H1 (cell line): ENCODE measurements at regions not wholly inside any gene's neighbourhood (a gene's known extent, or its start where the extent isn't known, plus 50 kb on each side); places are given as distances from the start of the nearest gene placed in this dataset.

ENCODE experiments used
- CTCF ChIA-PET: fragments of 300-600 bp; sonication (Branson Sonifier 250); formaldehyde crosslinking; loops from one replicate; lab custom pipeline; 2021; ENCODE audit not compliant: partially characterized antibody; lab: Charles Lee
- POLR2A ChIA-PET: fragments of 300-600 bp; sonication (Branson Sonifier 250); formaldehyde crosslinking; loops from one replicate; lab custom pipeline; 2021; ENCODE audit warnings: inconsistent platforms; ENCODE audit not compliant: partially characterized antibody; lab: Charles Lee
- DNase-seq, 2 experiments: peaks; one replicate each; pipeline versions ENCODE4 v3.0.0 to v3.0.0-alpha.2; 2010 to 2022; ENCODE audit warnings: low spot score in 2 of 2, low read depth in 1 of 2, mixed read lengths in 1 of 2
- FAIRE-seq: peaks from 2 replicates; lab custom pipeline; 2011; peaks lifted over from hg19 to GRCh38; lab: Jason Lieb, UNC
- H2AFZ ChIP-seq: 2 replicates; pipeline ENCODE4 v1.8.1; 2012; ENCODE audit warnings: low read length, inconsistent platforms
- H2AK5ac ChIP-seq: 2 replicates; pipeline ENCODE4 v1.6.1; 2013; ENCODE audit warnings: low read depth, low read length
- H2BK120ac ChIP-seq: replicated peaks from 2 replicates; pipeline ENCODE3; 2013; ENCODE audit warnings: low read depth, low read length, inconsistent platforms
- H2BK12ac ChIP-seq: 2 replicates; pipeline ENCODE4 v1.6.1; 2013; ENCODE audit warnings: low read depth, low read length
- H2BK15ac ChIP-seq: 2 replicates; pipeline ENCODE4 v1.6.1; 2013; ENCODE audit warnings: low read length
- H2BK20ac ChIP-seq: 2 replicates; pipeline ENCODE4 v1.6.1; 2013; ENCODE audit warnings: low read length
- H2BK5ac ChIP-seq: 2 replicates; pipeline ENCODE4 v1.6.1; 2013; ENCODE audit warnings: low read depth, low read length
- H3K14ac ChIP-seq: 2 replicates; pipeline ENCODE4 v1.6.1; 2013; ENCODE audit warnings: inconsistent platforms; ENCODE audit not compliant: insufficient read length
- H3K18ac ChIP-seq: 2 replicates; pipeline ENCODE4 v1.6.1; 2013; ENCODE audit warnings: low read length; ENCODE audit errors: extremely low read depth
- H3K23ac ChIP-seq: 2 replicates; pipeline ENCODE4 v1.6.1; 2013; ENCODE audit warnings: inconsistent platforms; ENCODE audit not compliant: insufficient read length
- H3K23me2 ChIP-seq: 2 replicates; pipeline ENCODE4 v1.6.1; 2013; ENCODE audit warnings: low read depth, low read length
- H3K27ac ChIP-seq: 2 replicates; pipeline ENCODE4 v1.6.1; 2011; ENCODE audit warnings: low read depth, low read length, inconsistent platforms
- H3K27me3 ChIP-seq, 4 experiments: replicated peaks in 1 of 4; 1 replicate in 1 of 4; 2 replicates in 3 of 4; pipeline versions ENCODE4 v1.6.1 to v1.8.1; 2011 to 2013; ENCODE audit warnings: low read length in 3 of 4, mild to moderate bottlenecking in 3 of 4, inconsistent platforms in 2 of 4, mixed read lengths in 2 of 4, moderate library complexity in 1 of 4; ENCODE audit not compliant: control insufficient read depth in 3 of 4, insufficient read depth in 3 of 4; ENCODE audit errors: extremely low read depth in 1 of 4
- H3K36me3 ChIP-seq, 4 experiments: 2 replicates each; pipeline versions ENCODE4 v1.6.1 to v1.8.1; 2011 to 2013; ENCODE audit warnings: mild to moderate bottlenecking in 4 of 4, low read length in 3 of 4, moderate library complexity in 2 of 4, control low read depth in 1 of 4, inconsistent platforms in 1 of 4; ENCODE audit not compliant: insufficient read depth in 4 of 4, control insufficient read depth in 2 of 4
- H3K4ac ChIP-seq: replicated peaks from 2 replicates; pipeline ENCODE3; 2013; ENCODE audit warnings: low read length, low read depth, mixed read lengths, inconsistent platforms; ENCODE audit not compliant: insufficient read length
- H3K4me1 ChIP-seq, 4 experiments: replicated peaks in 1 of 4; 1 replicate in 1 of 4; 2 replicates in 3 of 4; pipeline versions ENCODE4 v1.6.1 to v1.8.1; 2011 to 2013; ENCODE audit warnings: low read length in 3 of 4, inconsistent platforms in 2 of 4, mixed read lengths in 1 of 4; ENCODE audit not compliant: insufficient read depth in 4 of 4, control insufficient read depth in 3 of 4
- H3K4me2 ChIP-seq, 2 experiments: 2 replicates each; pipeline versions ENCODE4 v1.6.1 to v1.8.1; 2011 to 2013; ENCODE audit warnings: low read depth in 2 of 2, low read length in 2 of 2, control low read depth in 1 of 2, inconsistent platforms in 1 of 2, mild to moderate bottlenecking in 1 of 2; ENCODE audit not compliant: insufficient read depth in 1 of 2
- H3K4me3 ChIP-seq, 4 experiments: fragments of 200-600, 300-600 bp in 1 of 4; sonication (generic), shearing (Covaris generic), sonication (Bioruptor Twin) in 1 of 4; 2 replicates each; pipeline versions ENCODE4 v1.5.1 to v1.8.1; 2011 to 2016; ENCODE audit warnings: low read length in 4 of 4, low read depth in 3 of 4, control low read depth in 2 of 4, inconsistent platforms in 2 of 4, mild to moderate bottlenecking in 2 of 4, mixed read lengths in 1 of 4, moderate library complexity in 1 of 4; ENCODE audit not compliant: insufficient read depth in 2 of 4; ENCODE audit errors: extremely low read depth in 1 of 4
- H3K56ac ChIP-seq: replicated peaks from 2 replicates; pipeline ENCODE3; 2013; ENCODE audit warnings: low read depth, mild to moderate bottlenecking, mixed read lengths, low read length, inconsistent platforms; ENCODE audit not compliant: insufficient read length
- H3K79me1 ChIP-seq: 2 replicates; pipeline ENCODE4 v1.6.1; 2013; ENCODE audit warnings: low read depth, low read length, control low read depth
- H3K79me2 ChIP-seq, 2 experiments: 2 replicates each; pipeline versions ENCODE4 v1.6.1 to v1.8.1; 2012 to 2013; ENCODE audit warnings: low read length in 2 of 2, mild to moderate bottlenecking in 2 of 2, inconsistent platforms in 1 of 2; ENCODE audit not compliant: insufficient read depth in 2 of 2, control insufficient read depth in 1 of 2
- H3K9ac ChIP-seq, 4 experiments: replicated peaks in 1 of 4; 1 replicate in 1 of 4; 2 replicates in 3 of 4; pipeline versions ENCODE4 v1.6.1 to v1.8.1; 2011 to 2013; ENCODE audit warnings: low read depth in 3 of 4, low read length in 3 of 4, control low read depth in 2 of 4, mild to moderate bottlenecking in 2 of 4, moderate library complexity in 2 of 4, inconsistent platforms in 1 of 4; ENCODE audit errors: extremely low read depth in 1 of 4
- H3K9me3 ChIP-seq, 2 experiments: 2 replicates each; pipeline versions ENCODE4 v1.6.1 to v1.8.1; 2012 to 2013; ENCODE audit warnings: mild to moderate bottlenecking in 2 of 2, moderate library complexity in 2 of 2, control low read depth in 1 of 2, inconsistent platforms in 1 of 2, low read depth in 1 of 2, low read length in 1 of 2, mixed read lengths in 1 of 2; ENCODE audit not compliant: insufficient read depth in 2 of 2
- H4K20me1 ChIP-seq, 2 experiments: replicated peaks in 1 of 2; 2 replicates each; pipeline versions ENCODE3 to v1.8.1; 2011 to 2013; ENCODE audit warnings: inconsistent platforms in 2 of 2, low read length in 2 of 2, mild to moderate bottlenecking in 1 of 2; ENCODE audit not compliant: insufficient read depth in 2 of 2, control insufficient read depth in 1 of 2
- H4K5ac ChIP-seq: 2 replicates; pipeline ENCODE4 v1.6.1; 2013; ENCODE audit warnings: low read length, low read depth, mixed read lengths, inconsistent platforms; ENCODE audit not compliant: insufficient read length
- H4K8ac ChIP-seq: 2 replicates; pipeline ENCODE4 v1.8.0; 2013; ENCODE audit warnings: mild to moderate bottlenecking, moderate library complexity, low read length, inconsistent platforms; ENCODE audit not compliant: insufficient read depth; ENCODE audit errors: extremely low read depth
- H4K91ac ChIP-seq: replicated peaks from 2 replicates; pipeline ENCODE3; 2013; ENCODE audit warnings: low read length, mixed read lengths, inconsistent platforms; ENCODE audit not compliant: insufficient read length
- CTCF ChIP-seq, 3 experiments: IDR thresholded peaks; 1 replicate in 2 of 3; 2 replicates in 1 of 3; pipeline versions ENCODE4 v1.5.1 to v1.6.1; 2011; ENCODE audit warnings: low read length in 3 of 3, mild to moderate bottlenecking in 3 of 3, inconsistent platforms in 2 of 3, low read depth in 1 of 3, moderate library complexity in 1 of 3; ENCODE audit not compliant: insufficient read depth in 1 of 3; ENCODE audit errors: control extremely low read depth in 1 of 3
- E2F6 ChIP-seq: IDR thresholded peaks from 2 replicates; pipeline ENCODE4 v1.6.1; 2012; ENCODE audit warnings: inconsistent platforms
- EGR1 ChIP-seq: IDR thresholded peaks from 2 replicates; pipeline ENCODE4 v1.6.1; 2011; ENCODE audit warnings: low read depth, low read length, borderline replicate concordance
- JUND ChIP-seq: IDR thresholded peaks from 2 replicates; pipeline ENCODE4 v1.6.1; 2011; ENCODE audit warnings: mild to moderate bottlenecking, improper control_type of control experiment, low read length
- KDM1A ChIP-seq: fragments of 200-600, 300-600 bp; sonication (generic); IDR thresholded peaks from 2 replicates; pipeline ENCODE4 v1.7.1; 2016; ENCODE audit warnings: mild to moderate bottlenecking, low read length, borderline replicate concordance
- MAX ChIP-seq: IDR thresholded peaks from 2 replicates; pipeline ENCODE4 v1.6.1; 2012; ENCODE audit warnings: inconsistent platforms
- POLR2A ChIP-seq, 2 experiments: IDR thresholded peaks; 1 replicate in 1 of 2; 2 replicates in 1 of 2; pipeline ENCODE4 v1.6.1; 2011; ENCODE audit warnings: low read depth in 2 of 2, low read length in 2 of 2, mild to moderate bottlenecking in 2 of 2; ENCODE audit errors: control extremely low read depth in 1 of 2
- POLR2AphosphoS5 ChIP-seq: IDR thresholded peaks from 2 replicates; pipeline ENCODE4 v1.6.1; 2011; ENCODE audit warnings: low read depth, low read length
- SP1 ChIP-seq: IDR thresholded peaks from 2 replicates; pipeline ENCODE4 v1.6.1; 2011; ENCODE audit warnings: low read depth, low read length
- TAF7 ChIP-seq: optimal IDR thresholded peaks from 2 replicates; pipeline ENCODE3; 2011; ENCODE audit warnings: low read depth, mild to moderate bottlenecking, inconsistent platforms, low read length, moderate library complexity, borderline replicate concordance
- TEAD4 ChIP-seq: IDR thresholded peaks from 2 replicates; pipeline ENCODE4 v1.6.1; 2012; ENCODE audit warnings: low read depth, low read length, inconsistent platforms, mixed read lengths
- WGBS, 2 experiments: shearing (Covaris generic) in 1 of 2; methylation state at CpG; one replicate each; pipeline versions ENCODE4 v1.1.6 to v1.1.7; 2013 to 2015; ENCODE audit warnings: low lambda C conversion rate in 2 of 2, mixed read lengths in 2 of 2, inconsistent platforms in 1 of 2, low coverage in 1 of 2, missing lambda C conversion rate in 1 of 2; ENCODE audit not compliant: insufficient replicate concordance in 2 of 2, insufficient coverage in 1 of 2, insufficient read length in 1 of 2; ENCODE audit errors: extremely low coverage in 1 of 2, missing lambda C conversion rate in 1 of 2; 5-methylcytosine and 5-hydroxymethylcytosine counted together

- no peaks in the 10 kb centered on the region for H3K36me3 ChIP-seq
- no peak overlapping the region for H3K4me2 ChIP-seq
- H3K27me3 ChIP-seq: no peaks in the 10 kb centered on the region
- no peak overlapping the region for H3K23ac ChIP-seq
- WGBS, 2 experiments: 79% methylated on average over 5 of the region's 5 CpGs; no CpG with 5 or more reads in 1 of the 2 experiments
- H4K5ac ChIP-seq: no peak overlapping the region
- no peak overlapping the region for H3K56ac ChIP-seq
- H3K79me2 ChIP-seq: no peaks in the 10 kb centered on the region
- no peak for FAIRE-seq
- H3K18ac ChIP-seq: no peak overlapping the region
- no peak overlapping the region for H2BK120ac ChIP-seq
- no peak overlapping the region for H3K4ac ChIP-seq
- H2BK15ac ChIP-seq: no peak overlapping the region
- no peak overlapping the region for H2BK20ac ChIP-seq
- H4K20me1 ChIP-seq: no peaks in the 10 kb centered on the region
- POLR2A ChIA-PET: no interaction called here
- no peak for DNase-seq
- H3K9me3 ChIP-seq: no peaks in the 10 kb centered on the region
- no peak overlapping the region for H3K27ac ChIP-seq
- no peaks in the 10 kb centered on the region for H3K23me2 ChIP-seq
- H3K14ac ChIP-seq: no peak overlapping the region
- H2BK12ac ChIP-seq: no peak overlapping the region
- H4K8ac ChIP-seq: peak overlapping the region; percentile 29; the same call in 1 of the 2 replicates
- H2BK5ac ChIP-seq: no peak overlapping the region
- H3K4me3 ChIP-seq: no peak overlapping the region
- no peaks in the 10 kb centered on the region for H3K79me1 ChIP-seq
- no peak overlapping the region for H2AFZ ChIP-seq
- H3K4me1 ChIP-seq: no peaks in the 10 kb centered on the region
- H2AK5ac ChIP-seq: no peak overlapping the region
- CTCF ChIA-PET: interaction anchor here (0.6 kb wide), 1 partner anchor 373 kb away, joined by 3 read pairs; no protein-coding TSS in a partner anchor
- no peak overlapping the region for H3K9ac ChIP-seq
- H4K91ac ChIP-seq: no peak overlapping the region
- TF ChIP-seq POLR2AphosphoS5: no peak
- no peak for TF ChIP-seq KDM1A
- TF ChIP-seq E2F6: no peak
- no peak for TF ChIP-seq TEAD4
- no peak for TF ChIP-seq EGR1
- TF ChIP-seq SP1: no peak
- no peak for TF ChIP-seq POLR2A (IDR thresholded peaks at IDR 0.05; ENCODE audit: control extremely low read depth in 1 of 2, low read depth in 2 of 2, low read length in 2 of 2)
- TF ChIP-seq MAX: no peak
- no peak for TF ChIP-seq CTCF (IDR thresholded peaks at IDR 0.05; ENCODE audit: control extremely low read depth in 1 of 3, insufficient read depth in 1 of 3, low read depth in 1 of 3, low read length in 3 of 3)
- TF ChIP-seq JUND: no peak
- no peak for TF ChIP-seq TAF7
These were observed 367.6 kb downstream of the RPS29 start for GRCh38 chr14:49218436-49219092.
